K562 (cell line): ENCODE measurements at regions not wholly inside any gene's neighbourhood (a gene's known extent, or its start where the extent isn't known, plus 50 kb on each side); places are given as distances from the start of the nearest gene placed in this dataset.

Experiments used
- ATF1 ChIP-seq, 2 experiments: fragments of 450-650 bp in 1 of 2; IDR thresholded peaks; 2 replicates each; pipeline ENCODE4 v1.6.1; 2016; ENCODE audit warnings: missing compliant biosample characterization in 1 of 2, missing genetic modification characterization in 1 of 2
- ATF4 ChIP-seq: fragments of 450-650 bp; formaldehyde crosslinking; IDR thresholded peaks from 2 replicates; pipeline ENCODE4 v1.4.0; 2022; ENCODE audit warnings: mild to moderate bottlenecking, moderate library complexity
- EGR1 ChIP-seq: fragments of 450-650 bp; conservative IDR thresholded peaks from 2 replicates; pipeline ENCODE4 v1.6.1; 2017; ENCODE audit warnings: mild to moderate bottlenecking
- MEIS2 ChIP-seq: fragments of 450-650 bp; IDR thresholded peaks from 2 replicates; pipeline ENCODE4 v1.6.1; 2014; ENCODE audit warnings: mild to moderate bottlenecking; ENCODE audit not compliant: partially characterized antibody
- PBX2 ChIP-seq, 2 experiments: IDR thresholded peaks in 1 of 2; conservative IDR thresholded peaks in 1 of 2; 2 replicates each; pipeline ENCODE4 v1.6.1; 2016; ENCODE audit warnings: low read depth in 2 of 2, mild to moderate bottlenecking in 1 of 2, missing compliant biosample characterization in 1 of 2, missing genetic modification characterization in 1 of 2, moderate library complexity in 1 of 2
- PTTG1 ChIP-seq: fragments of 450-650 bp; IDR thresholded peaks from 2 replicates; pipeline ENCODE4 v1.6.1; 2016; ENCODE audit warnings: low read depth, mild to moderate bottlenecking, missing genetic modification characterization, missing compliant biosample characterization
- RBM39 ChIP-seq: fragments of 200-400 bp; formaldehyde crosslinking; optimal IDR thresholded peaks from 2 replicates; pipeline ENCODE3; 2018; ENCODE audit warnings: low read depth, low read length
- REST ChIP-seq, 2 experiments: fragments of 450-650 bp; formaldehyde crosslinking in 1 of 2; IDR thresholded peaks; 2 replicates each; pipeline versions ENCODE4 v1.4.0 to v1.6.1; 2014 to 2020; ENCODE audit warnings: mild to moderate bottlenecking in 2 of 2, borderline replicate concordance in 1 of 2, low read depth in 1 of 2
- RNF2 ChIP-seq: sonication (generic); IDR thresholded peaks from 2 replicates; pipeline ENCODE4 v1.6.1; 2016
- USF1 ChIP-seq: sonication (generic); formaldehyde crosslinking; IDR thresholded peaks from 2 replicates; pipeline ENCODE4 v1.9.0; 2022; ENCODE audit warnings: mild to moderate bottlenecking, missing genetic modification reagents
- ZNF140 ChIP-seq: fragments of 250-450 bp; sonication (Bioruptor Pico); IDR thresholded peaks from 2 replicates; pipeline ENCODE4 v1.8.0; 2021; ENCODE audit warnings: moderate library complexity, mild to moderate bottlenecking, inconsistent platforms
- ZNF280A ChIP-seq: fragments of 450-650 bp; IDR thresholded peaks from 2 replicates; pipeline ENCODE4 v1.6.1; 2018; ENCODE audit warnings: mild to moderate bottlenecking, low read depth; ENCODE audit not compliant: partially characterized antibody
- ZNF696 ChIP-seq: fragments of 250-450 bp; sonication (Bioruptor Pico); conservative IDR thresholded peaks from 2 replicates; pipeline ENCODE4 v1.4.0; 2020; ENCODE audit warnings: mild to moderate bottlenecking, moderate library complexity

- TF ChIP-seq REST (IDR thresholded peaks at IDR 0.05; ENCODE audit: borderline replicate concordance) (0 out of 2 replicates have a peak, but pooled peaks have one; percentile 5), REST (CRISPR knock-in tag; IDR thresholded peaks at IDR 0.05; ENCODE audit: low read depth) (no peak), ZNF140 (CRISPR knock-in tag) (no peak), RNF2 (peak; percentile 25; the same call in 1 of the 2 replicates), PTTG1 (no peak), USF1 (CRISPR knock-in tag) (no peak), MEIS2 (peak; percentile 80), ZNF696 (CRISPR knock-in tag) (no peak), PBX2 (CRISPR knock-in tag; IDR thresholded peaks at IDR 0.05; ENCODE audit: low read depth) (no peak), PBX2 (tag; conservative IDR thresholded peaks at IDR 0.05; ENCODE audit: low read depth) (peak; percentile 68; the same call in 1 of the 2 replicates), ZNF280A (no peak), ATF1 (CRISPR knock-in tag; IDR thresholded peaks at IDR 0.05) (no peak), ATF1 (tag; IDR thresholded peaks at IDR 0.05) (0 out of 2 replicates have a peak, but pooled peaks have one; percentile 18), RBM39 (no peak), ATF4 (CRISPR knock-in tag) (no peak), EGR1 (peak; percentile 60; the same call in 1 of the 2 replicates)
Observed at GRCh38 chr6:14921170-14921569, 324.7 kb upstream of the JARID2 start (continued).
